Left kidney (tissue), 1 donor: ENCODE measurements at regions not wholly inside any gene's neighbourhood (a gene's known extent, or its start where the extent isn't known, plus 50 kb on each side); places are given as distances from the start of the nearest gene placed in this dataset.

Source experiments
- DNase-seq: peaks from one replicate; pipeline ENCODE4 v3.0.0-alpha.2; 2013

- DNase-seq = no peak
These were observed 1080.8 kb downstream of the BRD1 start for GRCh38 chr22:48746789-48747425.

DNA sequence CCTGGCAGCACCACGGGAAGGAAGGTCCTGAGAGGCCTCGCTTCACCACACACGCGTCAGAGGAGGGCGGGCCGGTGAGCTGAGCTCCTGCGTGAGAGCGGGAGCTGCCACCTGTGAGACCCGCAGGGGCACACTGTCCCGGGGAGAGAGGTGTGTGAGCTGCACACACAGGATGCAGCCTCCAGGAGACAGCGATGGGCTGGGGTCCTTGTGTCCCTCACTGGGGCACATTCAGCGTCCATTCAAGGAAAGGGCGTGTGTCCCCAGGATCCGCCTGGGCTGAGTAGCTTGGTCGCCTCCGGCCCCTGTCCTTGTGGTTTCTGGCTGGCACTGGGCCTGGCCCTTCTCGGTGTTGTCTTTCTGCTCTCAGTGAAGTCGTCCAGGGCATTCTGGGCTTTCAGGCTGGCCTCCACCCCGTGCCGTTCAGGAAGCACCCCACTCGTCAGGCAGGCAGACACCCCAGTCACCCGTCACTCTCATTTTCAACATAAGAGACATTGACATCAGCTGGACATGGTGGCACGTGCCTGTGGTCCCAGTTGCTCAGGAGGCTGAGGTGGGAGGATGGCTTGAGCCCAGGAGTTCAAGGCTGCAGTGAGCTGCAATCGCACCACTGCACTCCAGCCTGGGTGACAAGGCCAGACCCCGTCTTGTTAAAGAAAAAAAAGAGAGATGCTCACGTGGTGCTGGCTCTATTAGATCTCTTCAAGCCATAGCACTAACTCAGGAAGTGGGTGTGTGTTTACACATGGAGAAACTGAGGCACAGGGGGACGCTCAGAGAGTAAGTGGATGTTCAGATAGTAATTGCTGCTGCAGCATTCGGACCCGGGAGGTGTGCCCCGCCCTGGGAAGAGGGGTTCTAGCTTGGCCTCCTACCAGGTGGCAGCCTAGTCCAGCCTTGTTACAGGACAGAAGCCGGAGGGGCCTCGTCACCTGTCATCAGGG, 1081.6 kb downstream of the BRD1 start:
- no peak for DNase-seq

DNA sequence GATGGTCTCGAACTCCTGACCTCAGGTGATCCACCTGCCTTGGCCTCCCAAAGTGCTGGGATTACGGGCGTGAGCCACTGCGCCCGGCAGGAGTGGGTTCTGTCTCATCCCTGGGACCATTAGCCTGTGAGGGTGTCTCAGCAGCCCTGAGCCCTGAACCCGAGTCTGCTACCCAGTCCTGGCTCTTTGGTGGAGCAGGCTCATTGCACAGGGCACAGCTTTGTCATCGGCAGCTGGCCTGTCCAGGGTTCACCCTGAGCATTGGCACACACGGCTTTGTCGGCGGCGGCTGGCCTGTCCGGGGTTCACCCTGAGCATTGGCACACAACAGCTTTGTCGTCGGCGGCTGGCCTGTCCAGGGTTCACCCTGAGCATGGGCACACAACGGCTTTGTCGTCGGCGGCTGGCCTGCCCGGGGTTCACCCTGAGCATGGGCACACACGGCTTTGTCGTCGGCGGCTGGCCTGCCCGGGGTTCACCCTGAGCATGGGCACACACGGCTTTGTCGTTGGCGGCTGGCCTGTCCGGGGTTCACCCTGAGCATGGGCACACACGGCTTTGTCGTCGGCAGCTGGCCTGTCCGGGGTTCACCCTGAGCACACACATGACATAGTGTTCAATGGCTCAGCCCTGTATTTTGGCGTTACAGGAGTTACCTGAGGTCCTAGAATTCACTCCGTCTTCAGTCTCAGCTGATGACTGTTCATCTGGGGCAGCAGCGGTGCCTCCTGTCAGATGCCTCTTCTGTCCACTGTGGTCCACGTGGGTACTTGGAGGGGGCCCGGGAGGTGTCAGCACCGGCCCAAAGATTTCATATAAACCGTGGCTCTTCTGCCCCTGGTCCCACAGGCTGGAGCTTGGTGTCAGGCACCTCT, 1082.5 kb downstream of the BRD1 start:
- DNase-seq = no peak

DNA sequence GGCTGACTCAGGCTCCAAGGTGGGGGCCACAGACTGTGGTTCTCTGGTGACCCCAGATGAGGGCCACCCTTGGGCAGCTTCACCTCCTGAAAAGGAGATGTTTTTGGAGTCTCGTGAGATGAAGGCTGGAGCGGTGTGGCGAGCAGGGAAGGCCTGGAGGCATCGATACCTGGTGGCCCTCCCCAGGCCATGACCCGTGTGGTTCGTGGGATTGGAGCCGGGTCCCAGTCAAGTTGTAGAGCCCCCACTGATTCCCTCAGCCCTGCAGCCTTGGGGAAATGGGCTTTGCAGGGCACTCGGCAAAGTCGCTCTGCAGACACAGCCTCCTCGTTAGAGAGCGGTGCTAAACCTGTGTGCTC, 1083.4 kb downstream of the BRD1 start:
- DNase-seq = no peak

DNA sequence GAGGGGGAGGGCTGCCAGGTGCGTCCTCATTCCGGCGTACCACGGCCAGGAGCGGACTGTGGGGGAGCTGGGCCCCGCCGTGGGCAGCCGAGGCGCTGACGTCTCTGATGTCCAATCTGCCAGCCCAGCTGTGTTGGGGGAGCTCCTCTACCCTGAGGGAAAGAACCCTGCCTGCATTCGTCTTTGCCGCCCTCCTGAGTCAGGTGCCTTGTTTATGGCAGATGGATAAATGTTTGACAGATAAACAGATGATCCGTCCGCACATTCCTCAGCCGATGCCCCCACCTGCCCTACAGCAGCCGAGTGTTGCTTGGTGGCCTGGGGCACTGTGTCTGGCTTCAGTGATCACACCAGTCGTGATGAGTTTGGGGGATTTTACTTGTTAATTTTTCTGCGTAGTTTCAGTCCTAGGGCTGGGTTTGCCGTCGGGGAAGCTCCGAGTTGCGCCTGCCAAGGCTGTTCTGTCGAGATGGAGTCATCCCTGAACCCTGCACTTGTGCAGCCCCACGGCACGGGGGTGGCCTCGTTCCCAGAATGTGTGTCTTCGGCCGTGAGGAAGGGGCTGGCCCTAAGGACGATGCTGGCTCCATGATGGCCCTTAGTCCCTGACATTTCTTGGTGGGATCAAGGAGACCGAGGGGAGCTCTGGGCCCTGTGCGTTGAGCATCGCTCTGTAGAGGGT, 1083.9 kb downstream of the BRD1 start:
- DNase-seq = no peak

- DNase-seq = no peak
These were observed 1084.9 kb downstream of the BRD1 start for GRCh38 chr22:48742556-48743343.

GRCh38 chr22:48742191-48742555, 1085.5 kb downstream of the BRD1 start:
- DNase-seq = no peak

GRCh38 chr22:48741540-48741939, 1086.1 kb downstream of the BRD1 start:
- no peak for DNase-seq

DNA sequence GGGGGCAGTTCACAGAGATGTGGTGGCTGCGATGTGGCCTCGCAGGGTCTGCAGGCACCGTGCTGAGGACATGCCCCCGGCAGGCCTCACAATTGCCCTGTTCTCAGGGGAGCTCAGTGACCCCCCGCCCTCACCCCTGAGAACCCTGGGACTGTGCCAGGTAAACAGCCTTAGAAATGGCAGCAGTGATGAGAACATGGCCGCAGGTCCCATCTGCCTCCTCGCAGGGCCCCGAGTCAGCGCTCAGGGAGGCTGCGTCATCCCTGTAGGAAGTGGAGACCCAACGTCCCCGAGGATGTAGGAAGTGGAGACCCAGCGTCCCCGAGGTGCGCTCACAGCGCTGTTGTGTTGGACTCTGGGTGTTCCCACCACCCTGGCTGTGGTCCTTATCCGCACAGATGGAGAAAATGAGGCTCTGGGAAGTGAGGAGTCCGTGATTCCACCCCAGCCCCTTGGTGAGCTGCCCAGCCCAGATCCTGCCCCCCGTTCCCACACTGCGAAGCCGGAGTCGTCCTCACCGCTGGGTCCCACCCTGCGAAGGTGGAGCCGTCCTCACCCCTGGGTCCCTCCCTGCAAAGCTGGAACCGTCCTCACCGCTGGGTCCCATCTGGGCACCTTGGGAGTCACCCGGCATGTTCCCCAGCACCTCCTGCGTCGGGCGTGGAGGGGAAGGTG, 1086.8 kb downstream of the BRD1 start:
- no peak for DNase-seq

DNA sequence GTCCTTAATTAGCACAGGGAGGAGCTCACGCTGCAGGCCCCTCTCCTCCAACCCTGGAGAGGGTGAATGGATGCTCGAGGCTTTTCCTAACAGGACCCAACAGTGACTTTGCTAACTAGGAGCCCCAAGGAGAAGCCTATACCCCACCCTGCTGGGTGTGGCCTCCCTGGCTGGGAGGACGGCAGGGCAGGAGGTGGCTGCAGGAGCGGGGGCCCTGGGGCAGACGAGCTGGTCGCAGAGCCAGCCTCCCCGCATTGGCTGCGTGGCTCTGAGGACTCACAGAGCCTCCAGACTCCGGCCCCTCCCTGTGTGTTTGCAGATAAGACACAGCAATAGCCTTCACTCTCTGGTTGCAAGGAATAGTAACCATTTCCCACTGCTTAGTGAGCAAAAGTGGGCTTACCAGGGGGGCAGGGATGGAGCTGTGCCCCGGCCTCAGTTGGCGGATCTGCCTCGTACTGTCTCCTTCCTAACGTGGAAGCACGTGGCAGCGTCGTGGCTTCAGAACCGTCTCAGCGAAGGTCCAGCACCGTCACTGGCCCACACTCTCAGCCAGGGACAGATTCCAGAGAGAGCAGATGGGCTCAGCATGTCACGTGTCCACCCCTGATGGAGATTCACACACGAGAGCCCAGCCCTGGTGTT, 1087.5 kb downstream of the BRD1 start:
- no peak for DNase-seq

- DNase-seq = no peak
These were observed 1088.2 kb downstream of the BRD1 start for GRCh38 chr22:48739348-48740085.

DNA sequence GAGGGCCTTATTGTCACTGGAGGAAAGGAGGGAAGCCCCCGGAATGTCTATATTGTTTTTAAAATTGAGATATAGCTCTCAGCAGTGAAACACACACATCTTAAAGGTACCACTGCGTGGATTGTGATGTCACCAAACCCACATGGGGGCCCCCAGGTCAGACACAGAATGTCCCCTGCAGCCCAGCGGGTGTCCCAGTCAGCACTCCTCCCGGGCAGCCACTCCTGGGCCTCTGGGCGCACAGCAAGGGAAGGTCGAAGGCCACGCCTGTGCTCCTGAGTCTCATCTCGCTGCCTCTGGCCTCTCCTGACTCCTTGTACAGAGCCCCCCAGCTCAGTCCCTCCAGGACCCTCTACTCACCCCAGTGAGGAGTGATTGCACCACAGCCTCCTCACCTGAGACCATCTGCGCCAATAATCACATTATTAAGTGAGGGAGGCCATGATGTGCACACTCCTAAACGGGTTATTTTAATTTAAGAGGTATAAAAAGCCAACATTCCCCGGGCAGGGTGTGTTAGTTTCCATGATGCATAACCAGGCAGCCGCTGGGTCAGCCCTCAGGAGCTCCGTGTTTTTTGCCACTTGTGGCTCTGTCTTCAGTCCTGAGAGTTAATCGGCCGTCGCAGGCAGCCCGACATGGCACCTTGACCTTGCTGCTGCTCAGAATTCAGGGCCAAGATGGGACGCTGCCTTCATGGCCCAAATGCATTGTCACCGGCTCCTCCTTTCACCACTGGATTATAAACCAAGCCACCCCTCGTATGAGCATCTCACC, 1089.3 kb downstream of the BRD1 start:
- no peak for DNase-seq

GRCh38 chr22:48737461-48738203, 1090.0 kb downstream of the BRD1 start:
- no peak for DNase-seq

DNA sequence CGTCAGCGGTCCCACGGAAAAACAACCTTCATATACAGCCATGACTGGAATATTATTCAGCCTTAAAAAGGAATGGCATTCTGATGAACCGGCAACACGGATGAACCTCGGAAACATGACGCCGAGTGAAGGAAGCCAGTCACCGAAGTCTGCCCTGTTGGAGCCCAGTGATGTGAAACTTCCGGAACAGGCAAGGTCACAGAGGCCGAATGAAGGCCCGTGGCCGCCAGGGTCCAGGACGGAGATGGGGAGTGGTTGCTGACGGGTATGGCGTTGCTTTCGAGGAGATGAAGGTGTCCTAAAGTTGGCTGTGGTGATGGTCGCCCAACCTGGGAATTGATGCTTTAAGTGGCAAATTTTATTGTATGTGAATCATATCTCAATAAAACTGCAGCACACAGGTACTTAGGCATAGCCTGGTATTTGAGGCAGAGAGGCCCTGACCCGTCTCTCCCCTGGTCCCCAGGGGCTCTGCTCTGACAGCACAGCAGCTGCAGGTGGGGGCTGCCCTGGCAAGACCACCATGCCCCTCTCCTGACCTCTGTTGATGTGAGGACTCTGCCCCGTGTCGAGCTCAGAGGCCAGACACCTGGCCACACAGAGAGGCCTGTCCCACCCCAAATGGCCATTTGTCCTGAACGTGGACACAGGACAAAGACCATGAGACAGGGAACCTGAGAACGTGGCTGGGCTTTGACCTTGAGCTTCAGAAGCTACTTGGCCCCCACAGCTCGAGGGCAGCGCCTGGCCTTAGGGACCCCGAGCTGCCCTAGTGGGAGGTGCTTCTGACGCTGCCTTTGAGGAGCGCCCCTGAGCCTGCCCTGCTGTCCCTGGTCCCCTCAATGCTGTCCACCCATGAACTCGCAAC, 1090.8 kb downstream of the BRD1 start:
- DNase-seq = no peak

- no peak for DNase-seq
These were observed 1092.7 kb downstream of the BRD1 start for GRCh38 chr22:48734961-48735360.

DNA sequence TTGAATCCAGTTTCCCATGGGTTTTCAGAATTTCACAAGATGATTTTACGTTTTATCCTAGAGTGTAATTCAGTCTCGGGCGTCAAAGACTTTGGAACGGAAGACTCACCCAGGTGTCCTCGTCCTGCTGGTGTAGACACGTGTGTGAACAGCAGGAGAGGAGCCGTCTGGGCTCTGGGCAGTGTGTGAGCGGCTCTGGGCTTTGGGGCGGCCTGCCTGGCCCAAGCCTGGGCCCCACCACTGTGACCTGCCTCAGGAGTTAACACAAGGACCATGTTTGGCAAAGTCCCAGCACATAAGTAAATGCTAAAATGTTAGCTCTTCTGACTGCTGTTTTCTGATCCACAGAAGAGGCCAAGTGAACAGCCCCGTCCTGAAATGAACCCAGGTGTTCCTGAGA, 1093.3 kb downstream of the BRD1 start:
- DNase-seq = no peak
